SK-N-SH (cell line): ENCODE measurements at regions not wholly inside any gene's neighbourhood (a gene's known extent, or its start where the extent isn't known, plus 50 kb on each side); places are given as distances from the start of the nearest gene placed in this dataset.

Experiments
- CTCF ChIP-seq: fragments of 200-600 bp; sonication (generic); IDR thresholded peaks from 2 replicates; pipeline ENCODE4 v1.6.1; 2017; ENCODE audit warnings: antibody characterized with exemption, mild to moderate bottlenecking, moderate library complexity
- EP300 ChIP-seq, 2 experiments: IDR thresholded peaks; 2 replicates each; pipeline versions ENCODE4 v1.4.0 to v1.6.1; 2012; ENCODE audit warnings: borderline replicate concordance in 1 of 2, low read depth in 1 of 2, low read length in 1 of 2
- EZH2phosphoT487 ChIP-seq: fragments of 200-600 bp; sonication (generic); IDR thresholded peaks from 2 replicates; pipeline ENCODE4 v1.6.1; 2017; ENCODE audit warnings: low read depth, mixed run types, mild to moderate bottlenecking, antibody characterized with exemption, moderate library complexity, borderline replicate concordance
- GABPA ChIP-seq: IDR thresholded peaks from 2 replicates; pipeline ENCODE4 v1.4.0; 2012; ENCODE audit warnings: low read depth, mild to moderate bottlenecking
- JUND ChIP-seq: IDR thresholded peaks from 2 replicates; pipeline ENCODE4 v1.4.0; 2012
- MXI1 ChIP-seq: IDR thresholded peaks from 2 replicates; pipeline ENCODE4 v1.6.1; 2012; ENCODE audit warnings: mild to moderate bottlenecking, low read depth, low read length, improper control_type of control experiment
- NFIC ChIP-seq: IDR thresholded peaks from 2 replicates; pipeline ENCODE4 v1.4.0; 2012; ENCODE audit warnings: borderline replicate concordance
- NRF1 ChIP-seq: IDR thresholded peaks from 2 replicates; pipeline ENCODE4 v1.6.1; 2012; ENCODE audit warnings: low read depth, mild to moderate bottlenecking, low read length
- RAD21 ChIP-seq: IDR thresholded peaks from 2 replicates; pipeline ENCODE4 v1.6.1; 2012; ENCODE audit warnings: mild to moderate bottlenecking, low read length
- RFX5 ChIP-seq: IDR thresholded peaks from 2 replicates; pipeline ENCODE4 v1.6.1; 2012; ENCODE audit warnings: mild to moderate bottlenecking, improper control_type of control experiment, low read length
- SIN3A ChIP-seq: IDR thresholded peaks from 2 replicates; pipeline ENCODE4 v1.6.1; 2012; ENCODE audit warnings: low read depth, mild to moderate bottlenecking, low read length, moderate library complexity, borderline replicate concordance
- SMC3 ChIP-seq: IDR thresholded peaks from 2 replicates; pipeline ENCODE4 v1.6.1; 2012; ENCODE audit warnings: low read depth, low read length, improper control_type of control experiment
- USF2 ChIP-seq: fragments of 150-350 bp; IDR thresholded peaks from 2 replicates; pipeline ENCODE4 v1.6.1; 2017; ENCODE audit warnings: antibody characterized with exemption, low read length, low read depth, borderline replicate concordance
- YY1 ChIP-seq: IDR thresholded peaks from 2 replicates; pipeline ENCODE4 v1.4.0; 2012; ENCODE audit warnings: low read depth, mild to moderate bottlenecking

GRCh38 chr4:81783558-81783957 lies 311.9 kb upstream of the RASGEF1B start:
- TF ChIP-seq CTCF (no peak), JUND (no peak), SIN3A (no peak), SMC3 (no peak), RFX5 (no peak), MXI1 (no peak), YY1 (no peak), EZH2phosphoT487 (no peak), USF2 (no peak), EP300 (IDR thresholded peaks at IDR 0.05; ENCODE audit: borderline replicate concordance in 1 of 2, low read depth in 1 of 2, low read length in 1 of 2) (no peak), RAD21 (no peak), NFIC (no peak), NRF1 (no peak), GABPA (no peak)
